ENCODE measurements at regions not wholly inside any gene's neighbourhood (a gene's known extent, or its start where the extent isn't known, plus 50 kb on each side); places are given as distances from the start of the nearest gene placed in this dataset.

- TF ChIP-seq CTCF (IDR thresholded peaks at IDR 0.05) (no peak), POLR2A (IDR thresholded peaks at IDR 0.05) (no peak)
Measured at GRCh38 chr15:68503791-68504680, 72.1 kb upstream of the ITGA11 start.
